HT-29 (cell line): ENCODE measurements at regions not wholly inside any gene's neighbourhood (a gene's known extent, or its start where the extent isn't known, plus 50 kb on each side); places are given as distances from the start of the nearest gene placed in this dataset.

ENCODE experiments used
- DNase-seq: peaks from one replicate; pipeline ENCODE4 v3.0.0-alpha.2; 2015; ENCODE audit warnings: low spot score

DNA sequence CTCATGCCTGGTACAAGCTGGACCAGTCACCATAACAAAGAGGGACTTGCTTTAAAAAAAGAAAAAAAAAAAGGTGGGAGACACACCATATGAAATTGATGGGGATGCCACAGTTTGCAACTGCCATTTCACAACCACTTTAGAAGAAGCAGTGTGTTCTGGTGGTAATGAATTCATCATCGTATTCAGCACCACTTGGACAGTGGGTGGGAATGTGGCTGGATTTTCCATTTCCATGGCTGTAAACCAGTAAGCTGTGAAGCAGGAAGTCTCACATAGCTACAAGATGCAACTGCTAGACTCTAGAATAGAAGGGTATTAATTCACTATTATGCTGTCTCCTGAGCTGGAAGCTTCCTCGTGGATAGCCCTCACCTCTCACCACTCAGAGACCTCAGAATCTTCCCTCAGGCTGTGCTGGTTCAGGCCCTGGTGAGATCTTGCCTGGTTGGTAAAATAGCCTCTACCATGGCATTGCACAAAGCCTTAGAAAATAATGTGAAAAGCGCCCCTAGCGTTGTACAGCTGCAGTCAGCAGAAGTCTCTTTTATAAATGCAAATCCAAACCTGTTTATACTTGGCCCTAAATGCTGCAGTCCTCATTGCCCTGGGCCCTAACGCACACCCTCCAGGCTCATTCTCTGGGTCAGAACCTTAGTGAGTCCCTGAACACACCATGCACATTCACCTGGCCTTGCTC is 150.7 kb downstream of the KCTD15 start:
- DNase-seq, result peak; percentile 48

DNA sequence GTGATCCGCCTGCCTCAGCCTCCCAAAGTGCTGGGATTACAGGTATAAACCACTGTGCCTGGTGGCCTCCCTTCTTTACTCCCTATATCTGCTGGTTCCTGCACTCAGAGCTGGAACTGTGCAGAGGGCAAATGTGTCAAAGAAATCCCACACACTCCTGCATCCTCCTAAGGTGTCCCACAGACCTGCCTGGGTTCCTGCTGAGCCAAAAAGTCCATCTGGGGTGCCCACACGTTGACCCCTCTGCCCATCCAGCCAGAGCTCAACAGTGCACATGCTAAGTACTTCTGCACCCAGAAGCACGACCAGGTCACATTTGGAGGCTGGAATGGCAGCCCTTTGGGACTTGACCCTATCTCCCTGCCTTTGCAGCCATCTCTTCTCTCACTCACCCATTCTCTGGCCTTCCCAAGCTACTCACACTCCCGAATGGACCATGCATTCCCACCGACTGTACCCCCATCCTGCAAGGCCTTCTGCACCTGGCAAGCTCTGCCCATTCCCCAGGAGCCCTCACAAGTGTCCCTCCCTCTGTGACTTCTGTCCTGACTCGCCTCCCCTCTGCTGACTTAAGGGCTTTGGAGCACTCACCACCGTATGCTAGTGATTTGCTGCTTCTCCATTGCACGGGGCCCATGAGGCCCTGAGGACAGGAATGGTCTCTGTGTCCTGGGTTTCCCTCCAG is 152.1 kb downstream of the KCTD15 start:
- DNase-seq, result no peak

DNA sequence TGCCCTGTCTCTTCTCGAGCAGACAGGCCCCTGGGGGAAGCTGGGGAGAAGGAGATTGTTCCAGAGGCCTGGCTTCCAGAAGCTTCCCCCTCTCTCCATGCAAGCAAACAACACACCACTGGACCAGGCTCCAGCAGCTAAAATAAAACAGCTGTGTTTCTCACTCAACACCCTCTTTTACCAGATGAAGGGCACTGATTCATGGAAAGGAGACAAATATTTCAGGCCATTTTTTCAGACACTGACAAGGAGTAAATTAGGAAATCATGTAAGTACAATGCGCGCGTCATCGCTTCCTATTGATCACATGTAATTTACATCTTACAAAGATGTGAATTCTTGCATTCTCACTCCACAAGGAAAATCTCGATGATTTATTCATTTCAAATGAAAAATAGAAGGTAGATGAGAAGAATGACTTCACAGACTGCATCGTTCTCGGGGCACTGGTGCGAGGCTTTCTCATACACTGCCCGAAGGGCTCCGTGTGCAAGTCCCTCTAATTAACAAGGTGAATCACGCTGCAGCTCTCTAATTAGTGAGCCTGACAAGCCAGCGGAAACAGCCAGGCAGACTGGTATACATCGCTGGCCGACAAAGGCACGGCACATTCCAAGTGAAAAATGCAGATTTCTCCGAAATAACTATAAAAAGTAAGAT is 153.6 kb downstream of the KCTD15 start:
- no peak for DNase-seq

DNA sequence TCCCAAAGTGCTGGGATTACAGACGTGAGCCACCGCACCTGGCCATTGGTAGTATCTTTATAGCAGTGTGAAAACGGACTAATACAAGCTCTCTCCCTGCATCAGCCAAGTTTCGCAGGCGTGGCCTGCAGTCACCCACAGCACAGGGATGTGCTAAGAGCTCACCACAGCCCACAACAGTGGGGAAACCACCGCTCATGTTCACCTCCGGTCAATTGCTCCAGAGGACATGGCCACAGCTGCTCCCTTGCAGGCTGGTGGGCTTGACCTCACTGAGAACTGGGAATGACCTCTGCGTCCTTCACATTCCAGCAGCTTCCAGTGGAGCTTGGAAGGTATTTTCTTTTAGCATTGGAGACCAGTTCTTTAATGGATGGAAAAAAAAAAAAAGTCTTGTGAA is 156.4 kb downstream of the KCTD15 start:
- no peak for DNase-seq

DNA sequence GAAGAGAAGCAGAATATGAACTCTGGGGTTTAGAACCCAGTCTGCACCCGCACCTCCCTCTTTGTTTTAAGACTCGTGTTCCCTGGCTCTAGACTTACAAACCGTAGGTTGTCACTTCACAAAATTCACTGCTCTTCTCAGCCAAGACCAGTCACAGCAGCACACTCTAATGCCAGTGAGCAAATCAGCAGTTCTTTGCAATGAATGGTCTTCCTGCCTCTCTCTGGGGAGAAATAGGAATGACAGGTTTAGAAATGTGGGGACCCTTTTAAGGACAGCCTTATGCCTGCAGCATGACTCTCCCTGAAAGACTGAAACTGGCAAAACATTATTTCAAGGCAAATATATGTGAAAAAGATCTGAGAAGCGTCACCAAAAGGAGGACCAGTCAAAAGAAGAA is 156.9 kb downstream of the KCTD15 start:
- no peak for DNase-seq

DNA sequence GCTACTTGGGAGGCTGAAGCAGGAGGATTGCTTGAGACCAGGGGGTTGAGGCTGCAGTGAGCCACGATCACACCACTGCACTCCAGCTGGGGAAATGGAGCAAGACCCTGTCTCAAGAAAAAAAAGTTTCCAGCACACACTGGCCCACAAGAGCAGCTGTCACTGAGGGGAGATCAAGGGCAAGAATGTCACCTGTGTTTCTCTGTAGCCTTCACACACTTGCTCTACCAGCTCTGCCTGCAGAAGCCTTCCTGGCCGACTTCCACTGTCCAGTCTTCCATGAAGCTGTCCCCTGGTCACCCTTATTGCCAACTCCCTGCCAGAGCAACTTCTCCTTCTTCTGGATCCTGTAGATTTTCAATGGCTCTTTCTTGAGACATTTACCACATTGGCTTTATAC is 158.0 kb downstream of the KCTD15 start:
- no peak for DNase-seq

DNA sequence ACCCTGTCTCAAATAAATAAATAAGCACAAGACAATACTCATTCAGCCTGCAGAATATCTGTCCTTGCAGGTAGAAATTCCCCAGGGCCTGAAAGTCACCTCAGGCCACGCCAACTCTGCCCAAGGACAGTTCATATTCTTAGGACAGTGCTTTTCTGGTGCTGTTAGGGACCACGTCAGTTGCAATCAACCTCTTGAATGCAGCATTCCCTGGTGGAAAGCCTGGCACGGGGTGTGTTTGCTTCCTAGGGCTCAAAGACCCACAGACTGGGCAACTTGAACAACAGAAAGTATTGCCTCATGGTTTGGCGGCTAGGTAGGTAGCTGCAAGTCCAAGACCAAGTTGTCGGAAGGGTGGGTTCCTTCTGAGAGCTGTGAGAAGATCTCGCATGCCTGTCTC is 160.3 kb downstream of the KCTD15 start:
- DNase-seq, result no peak

DNA sequence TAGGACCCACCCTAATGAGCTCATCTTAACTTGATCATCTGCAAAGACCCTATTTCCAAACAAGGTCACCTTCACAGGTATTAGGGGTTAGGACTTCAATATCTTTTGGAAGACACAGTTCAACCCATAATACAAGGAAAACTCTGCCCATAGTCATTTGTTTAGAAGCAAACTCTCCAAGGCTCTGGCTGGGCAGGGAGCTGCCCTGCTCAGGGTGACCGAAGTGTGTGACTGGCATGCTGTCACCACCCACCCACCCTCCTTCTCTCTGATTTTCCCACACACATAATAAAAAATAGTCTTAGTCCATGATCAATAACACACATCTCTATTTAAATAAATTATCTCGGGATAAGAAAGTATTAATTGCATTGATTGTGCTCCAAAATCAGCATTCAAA is 161.1 kb downstream of the KCTD15 start:
- no peak for DNase-seq

DNA sequence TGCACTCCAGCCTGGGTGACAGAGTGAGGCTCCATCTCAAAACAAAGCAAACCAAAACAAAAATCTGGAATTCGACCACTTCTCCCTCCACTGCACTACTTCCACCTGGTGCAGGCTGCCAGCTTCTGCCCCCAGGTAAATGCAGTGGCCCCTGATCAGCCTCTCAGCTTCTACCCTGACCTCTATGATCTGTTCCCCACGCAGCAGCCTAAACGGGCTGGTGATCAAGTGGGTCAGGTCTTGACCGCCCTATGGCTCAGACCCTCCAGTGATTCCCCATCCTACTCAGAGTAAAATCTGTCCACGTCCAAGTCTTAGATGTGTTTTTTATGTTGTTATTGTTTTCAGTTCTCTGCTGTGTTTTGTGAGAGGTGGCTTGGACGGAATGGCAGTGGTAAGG is 163.9 kb downstream of the KCTD15 start:
- no peak for DNase-seq

DNA sequence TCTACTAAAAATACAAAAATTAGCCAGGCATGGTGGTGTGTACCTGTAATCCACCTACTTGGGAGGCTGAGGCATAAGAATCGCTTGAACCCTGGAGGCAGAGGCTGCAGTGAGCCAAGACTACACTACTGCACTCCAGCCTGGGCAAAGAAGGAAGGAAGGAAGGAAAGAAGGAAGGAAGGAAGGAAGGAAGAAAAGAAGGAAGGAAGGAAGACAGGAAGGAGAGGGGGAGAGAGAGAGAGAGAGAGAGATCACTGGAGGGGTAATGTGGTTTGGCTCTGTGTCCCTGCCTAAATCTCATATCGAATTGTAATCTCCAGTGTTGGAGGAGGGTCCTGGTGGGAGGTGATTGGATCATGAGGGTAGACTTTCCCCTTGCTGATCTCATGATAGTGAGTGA is 165.5 kb downstream of the KCTD15 start:
- DNase-seq, result no peak

DNA sequence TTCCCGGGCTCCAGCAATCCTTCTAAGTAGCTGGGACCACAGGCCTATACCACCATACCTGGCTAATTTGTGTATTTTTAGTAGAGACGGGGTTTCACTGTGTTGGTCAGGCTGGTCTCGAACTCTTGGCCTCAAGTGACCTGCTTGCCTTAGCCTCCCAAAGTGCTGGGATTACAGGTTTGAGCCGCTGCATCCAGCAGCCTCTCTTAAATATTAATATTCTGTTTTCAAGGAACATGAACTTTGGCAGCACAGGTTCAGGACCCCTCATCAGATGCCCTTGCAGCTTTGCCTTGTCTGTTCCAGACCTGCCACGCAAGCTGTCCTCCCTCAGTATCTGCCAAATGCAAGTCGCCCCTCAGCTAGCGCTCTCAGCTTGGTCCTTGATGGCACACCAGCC is 166.8 kb downstream of the KCTD15 start:
- DNase-seq, result no peak

DNA sequence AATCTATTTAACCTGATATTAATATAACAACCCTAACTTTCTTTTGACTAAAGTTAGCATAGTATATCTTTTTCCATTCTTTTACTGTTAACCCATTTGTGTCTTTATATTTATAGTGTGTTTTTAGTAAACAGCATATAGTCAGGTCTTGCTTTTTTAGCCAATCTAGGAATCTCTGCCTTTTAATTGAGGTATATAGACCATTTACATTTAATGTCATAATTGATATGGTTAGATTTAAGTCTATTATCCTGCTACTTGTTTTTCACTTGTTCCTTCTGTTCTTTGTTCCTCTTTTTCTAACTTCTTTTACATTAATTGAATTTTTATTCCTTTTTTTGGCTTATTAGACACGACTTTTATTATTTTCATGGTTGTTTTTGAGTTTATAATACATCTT is 174.4 kb downstream of the KCTD15 start:
- DNase-seq, result no peak

DNA sequence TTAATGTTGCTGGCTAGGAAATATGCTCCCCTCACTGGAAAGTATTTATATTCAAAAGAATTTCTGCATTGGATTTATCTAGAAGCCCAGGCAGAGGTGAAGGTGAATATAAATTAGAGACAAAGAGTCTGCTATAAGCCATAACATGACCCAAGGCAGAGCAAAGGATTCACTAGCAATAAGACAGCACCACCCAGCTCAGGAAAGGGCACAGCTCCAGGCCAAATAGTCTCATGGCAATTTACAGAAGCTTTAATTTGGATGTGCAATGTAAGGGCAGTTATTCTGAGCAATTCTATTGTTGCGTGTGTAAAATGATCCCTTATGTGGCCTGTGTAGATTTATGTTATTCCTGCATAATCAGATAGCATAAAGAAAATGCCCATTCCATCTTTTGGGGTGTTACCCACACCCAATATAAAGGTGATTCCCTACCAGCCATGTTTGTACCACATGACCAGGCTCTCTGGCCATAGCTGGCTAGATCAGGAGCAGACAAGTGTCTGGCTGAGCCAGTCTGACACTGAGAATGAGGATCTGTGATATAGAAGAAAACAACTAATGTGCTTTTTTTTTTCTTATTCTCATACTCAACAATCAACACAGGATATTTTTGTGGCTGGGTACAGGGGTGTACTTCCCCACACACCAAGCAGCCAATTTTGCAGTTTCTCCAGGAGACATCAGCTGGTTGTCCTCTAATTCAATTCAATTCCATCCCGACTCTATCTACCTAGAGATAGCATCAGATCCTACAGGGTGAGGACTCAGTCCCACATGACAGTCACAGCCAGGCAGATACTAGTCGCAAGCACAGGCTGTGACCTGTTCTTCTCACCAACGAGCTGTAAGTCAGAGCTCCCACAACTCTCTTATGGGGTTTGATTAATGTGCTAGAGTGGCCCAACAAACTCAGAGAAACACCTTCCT is 181.4 kb downstream of the KCTD15 start:
- DNase-seq, result no peak

DNA sequence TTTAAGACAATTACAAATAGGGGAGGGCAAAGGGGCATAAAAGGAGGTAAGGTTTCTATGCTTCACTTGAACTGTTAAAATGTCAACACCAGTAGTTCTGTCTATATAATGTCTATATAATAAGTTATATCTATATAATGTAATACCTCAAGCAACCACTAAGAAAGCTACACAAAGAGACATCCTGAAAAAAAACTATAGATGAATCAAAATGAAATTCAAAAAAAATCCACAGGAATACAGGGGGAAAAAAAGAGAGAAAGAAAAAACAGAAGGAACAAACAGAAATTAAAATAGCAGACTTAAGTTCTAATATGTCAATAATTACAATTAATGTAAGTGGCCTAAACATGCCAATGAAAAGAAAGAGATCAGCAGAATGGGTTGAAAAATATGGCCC is 186.0 kb downstream of the KCTD15 start:
- no peak for DNase-seq

DNA sequence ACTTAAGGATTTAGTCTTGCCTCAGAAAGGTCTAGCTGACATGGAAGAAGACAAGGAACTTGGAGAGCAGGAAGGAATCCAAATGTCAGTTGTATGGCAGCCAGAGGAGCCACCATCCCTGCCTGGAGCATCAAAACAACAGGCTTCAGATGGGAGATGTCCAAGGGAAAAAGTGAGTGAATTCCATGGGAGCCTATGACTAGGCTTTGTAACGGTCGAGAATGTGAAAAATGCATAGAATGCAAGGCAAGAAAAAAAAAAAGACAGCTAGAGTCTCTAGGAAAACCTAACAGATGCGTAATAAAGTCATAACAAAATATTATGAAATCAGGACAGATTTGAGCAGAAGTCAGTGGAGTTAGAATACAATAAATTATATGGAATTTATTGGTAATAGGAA is 183.7 kb upstream of the LSM14A start:
- no peak for DNase-seq

DNA sequence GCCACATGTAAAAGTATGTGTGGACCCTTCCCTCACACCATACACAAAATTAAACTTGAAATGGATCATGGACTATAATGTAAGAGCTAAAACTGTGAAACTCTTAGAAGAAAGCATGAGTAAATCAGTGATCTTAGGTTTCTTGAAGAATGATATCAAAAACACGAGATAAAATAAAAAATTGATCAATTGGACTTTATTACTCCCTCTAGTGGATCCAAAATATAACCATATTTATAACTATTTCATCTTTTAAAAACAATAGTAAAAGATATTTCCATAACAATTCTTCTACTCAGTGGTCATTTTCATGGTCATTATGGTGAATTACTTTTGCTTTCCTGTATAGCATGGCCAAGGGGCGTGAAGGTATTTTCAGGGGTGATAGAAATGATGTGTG is 174.6 kb upstream of the LSM14A start:
- no peak for DNase-seq

DNA sequence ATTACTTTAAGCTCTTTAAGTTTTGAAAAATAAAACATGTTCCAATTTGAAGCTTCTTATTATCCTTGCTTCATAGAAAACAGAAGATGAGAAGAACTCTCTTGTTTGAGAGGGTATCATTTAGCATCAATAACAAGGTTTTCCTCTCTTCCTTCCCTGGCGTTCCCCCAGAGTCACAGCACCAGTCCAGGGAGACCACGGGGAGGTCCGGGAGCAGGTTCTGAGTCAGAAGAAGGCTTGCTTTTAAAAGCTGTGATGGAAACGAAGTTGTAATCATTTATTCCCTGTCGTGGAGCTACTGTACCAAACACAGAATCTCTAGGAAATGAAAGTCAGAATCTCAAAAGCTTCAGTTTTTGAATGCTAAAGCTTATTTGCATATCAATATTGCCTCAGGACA is 174.0 kb upstream of the LSM14A start:
- no peak for DNase-seq

DNA sequence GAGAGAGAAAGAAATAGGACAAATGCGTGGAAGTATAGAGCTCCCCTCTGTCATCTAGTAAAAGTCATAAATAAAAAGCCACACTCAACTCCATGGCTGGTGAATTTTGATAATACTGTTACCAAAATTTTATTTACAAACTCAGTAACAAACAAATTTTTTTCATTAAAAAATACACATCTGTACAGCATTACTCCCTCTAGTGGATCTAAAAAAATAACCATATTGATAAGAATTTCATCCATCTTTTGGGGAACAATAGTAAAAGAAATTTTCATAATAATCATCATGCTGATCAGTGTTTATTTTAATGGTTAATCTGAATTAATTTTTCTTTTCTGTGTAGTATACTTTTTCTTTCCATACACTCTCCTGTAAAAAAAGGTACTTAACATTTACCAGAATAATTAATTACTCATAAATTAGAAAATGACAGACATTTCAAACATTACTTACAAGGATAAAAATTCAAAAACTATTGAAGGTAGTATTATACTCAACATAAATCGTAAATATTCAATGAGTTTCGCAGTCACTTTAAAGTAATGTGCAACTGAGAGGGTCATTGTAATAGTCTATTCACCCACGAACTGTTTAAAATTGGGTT is 173.5 kb upstream of the LSM14A start:
- DNase-seq, result peak; percentile 34

DNA sequence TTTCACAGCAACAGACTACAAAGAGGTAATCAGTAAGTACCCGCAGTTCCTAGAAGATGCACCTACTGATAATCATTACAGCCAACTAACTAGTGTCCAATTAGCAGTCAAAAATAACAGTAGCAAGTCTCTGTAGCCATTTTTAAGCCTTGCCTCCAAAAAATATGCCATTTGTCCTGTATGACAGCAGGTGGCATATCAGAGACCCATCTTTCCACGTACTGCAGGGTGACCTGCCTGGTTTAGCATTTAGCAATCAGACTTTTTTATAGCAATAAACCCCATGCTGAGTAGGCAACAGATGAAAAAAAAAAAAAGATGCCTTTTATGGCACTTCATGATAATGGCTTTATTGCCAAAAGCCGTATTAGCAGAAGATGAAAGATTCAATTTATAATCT is 155.3 kb upstream of the LSM14A start:
- no peak for DNase-seq

DNA sequence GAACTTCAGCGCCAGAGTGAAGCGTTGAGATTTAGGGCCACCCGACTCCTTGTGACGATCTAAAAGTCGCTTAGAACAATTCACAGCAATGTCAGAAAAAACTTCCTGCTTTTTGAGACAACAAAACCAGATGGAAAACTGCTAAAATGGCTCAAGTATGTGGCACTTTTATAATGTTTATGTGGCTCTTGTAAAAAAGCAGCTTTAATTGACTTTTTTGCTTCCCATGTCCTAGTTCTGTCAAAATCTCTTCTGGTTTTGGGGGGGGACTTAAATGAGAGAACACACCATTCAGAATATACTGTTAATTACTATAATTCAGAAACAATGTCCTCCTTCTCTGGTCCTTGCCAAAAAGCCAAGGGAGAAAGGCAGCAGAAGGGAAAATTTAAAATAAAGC is 154.7 kb upstream of the LSM14A start:
- no peak for DNase-seq

DNA sequence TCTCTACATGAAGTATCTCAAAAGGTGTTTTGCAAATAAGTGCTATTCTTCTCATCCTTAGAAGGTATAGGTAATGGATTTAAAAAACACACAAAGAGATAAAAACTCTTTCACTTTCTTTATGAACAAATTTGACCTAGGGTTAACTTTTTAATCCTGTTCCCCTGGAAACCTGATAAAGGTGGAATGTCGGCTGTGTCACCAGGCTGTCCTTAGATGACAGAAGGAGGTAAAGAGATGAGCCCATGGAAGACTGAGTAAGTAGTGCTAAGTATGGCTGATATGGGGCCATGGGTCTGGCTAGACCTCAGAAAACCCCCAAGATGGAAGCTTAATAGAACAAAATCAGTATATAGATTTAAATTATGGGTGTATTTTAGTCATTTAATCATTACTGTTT is 153.8 kb upstream of the LSM14A start:
- DNase-seq, result no peak

DNA sequence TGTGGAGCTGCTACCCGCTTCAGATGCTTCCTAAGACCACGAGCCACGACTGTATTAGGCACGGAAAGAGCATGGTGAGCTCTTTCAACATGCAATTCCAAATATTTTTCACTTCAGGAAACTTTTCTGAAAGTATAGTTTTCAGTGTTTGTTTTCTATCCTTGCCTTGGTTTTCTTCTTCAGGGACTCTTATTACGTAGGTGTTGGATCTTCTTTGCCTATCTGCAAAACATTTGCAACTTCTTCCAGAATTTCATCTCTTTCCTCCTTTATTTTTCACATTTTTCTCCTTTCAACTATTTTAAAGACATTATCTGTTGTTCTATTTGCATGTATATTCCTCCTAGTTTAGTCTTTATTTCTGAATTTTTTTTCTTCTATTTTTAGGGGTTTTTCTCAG is 148.9 kb upstream of the LSM14A start:
- DNase-seq, result no peak
